K562 (cell line): ENCODE measurements at regions not wholly inside any gene's neighbourhood (a gene's known extent, or its start where the extent isn't known, plus 50 kb on each side); places are given as distances from the start of the nearest gene placed in this dataset.

ENCODE experiments used
- CEBPB ChIP-seq: fragments of 450-650 bp; IDR thresholded peaks from 2 replicates; pipeline ENCODE4 v1.6.1; 2016; ENCODE audit warnings: missing genetic modification characterization, missing compliant biosample characterization
- CHD7 ChIP-seq: fragments of 200-600 bp; sonication (generic); IDR thresholded peaks from one replicate; pipeline ENCODE4 v1.6.1; 2012; ENCODE audit warnings: mild to moderate bottlenecking, low read depth, low read length, inconsistent platforms
- E2F6 ChIP-seq, 2 experiments: IDR thresholded peaks; 2 replicates each; pipeline ENCODE4 v1.6.1; 2011; ENCODE audit warnings: borderline replicate concordance in 1 of 2, control low read depth in 1 of 2, low read depth in 1 of 2, low read length in 1 of 2, mild to moderate bottlenecking in 1 of 2, mixed read lengths in 1 of 2, moderate library complexity in 1 of 2; ENCODE audit not compliant: insufficient read depth in 1 of 2, insufficient read length in 1 of 2, poor library complexity in 1 of 2, severe bottlenecking in 1 of 2; ENCODE audit errors: extremely low read depth in 1 of 2
- FIP1L1 ChIP-seq: fragments of 200-400 bp; formaldehyde crosslinking; IDR thresholded peaks from 2 replicates; pipeline ENCODE4 v1.6.1; 2018; ENCODE audit warnings: mild to moderate bottlenecking, low read depth, low read length; ENCODE audit not compliant: poor library complexity, severe bottlenecking
- HES1 ChIP-seq: fragments of 450-650 bp; IDR thresholded peaks from 2 replicates; pipeline ENCODE4 v1.6.1; 2016; ENCODE audit warnings: low read depth, mild to moderate bottlenecking, moderate library complexity
- HNRNPL ChIP-seq: fragments of 200-400 bp; formaldehyde crosslinking; IDR thresholded peaks from 2 replicates; pipeline ENCODE4 v1.6.1; 2017; ENCODE audit warnings: low read depth, mild to moderate bottlenecking, low read length
- MAFF ChIP-seq: IDR thresholded peaks from 2 replicates; pipeline ENCODE4 v1.6.1; 2012; ENCODE audit warnings: low read length, improper control_type of control experiment
- MAZ ChIP-seq, 2 experiments: fragments of 450-650 bp in 1 of 2; sonication (generic) in 1 of 2; formaldehyde crosslinking; IDR thresholded peaks in 1 of 2; conservative IDR thresholded peaks in 1 of 2; 2 replicates each; pipeline versions ENCODE4 v1.4.0 to v1.5.0; 2020; ENCODE audit warnings: mild to moderate bottlenecking in 1 of 2, missing genetic modification reagents in 1 of 2
- NFE2 ChIP-seq: IDR thresholded peaks from 2 replicates; pipeline ENCODE4 v1.6.1; 2014; ENCODE audit warnings: antibody characterized with exemption, low read depth
- SRSF9 ChIP-seq: fragments of 200-400 bp; formaldehyde crosslinking; IDR thresholded peaks from 2 replicates; pipeline ENCODE4 v1.6.1; 2017; ENCODE audit warnings: low read depth, low read length, borderline replicate concordance
- STAG1 ChIP-seq: sonication (generic); formaldehyde crosslinking; IDR thresholded peaks from 2 replicates; pipeline ENCODE4 v1.5.0; 2020; ENCODE audit warnings: missing genetic modification reagents, borderline replicate concordance
- ZBTB43 ChIP-seq: sonication (generic); formaldehyde crosslinking; IDR thresholded peaks from 2 replicates; pipeline ENCODE4 v1.8.0; 2023; ENCODE audit warnings: mild to moderate bottlenecking, missing genetic modification reagents
- ZNF263 ChIP-seq: sonication (generic); formaldehyde crosslinking; IDR thresholded peaks from 2 replicates; pipeline ENCODE4 v1.8.0; 2022; ENCODE audit warnings: mild to moderate bottlenecking, missing genetic modification reagents, borderline replicate concordance

GRCh38 chr1:115473986-115474565 is 136.0 kb upstream of the NGF start (continued):
- TF ChIP-seq E2F6 (IDR thresholded peaks at IDR 0.05; ENCODE audit: borderline replicate concordance in 1 of 2, extremely low read depth in 1 of 2, insufficient read depth in 1 of 2, insufficient read length in 1 of 2, low read depth in 1 of 2, low read length in 1 of 2, poor library complexity in 1 of 2, severe bottlenecking in 1 of 2) (no peak), CEBPB (tag) (no peak), ZNF263 (CRISPR knock-in tag) (no peak), ZBTB43 (CRISPR knock-in tag) (no peak), HNRNPL (no peak), STAG1 (no peak), MAZ (CRISPR knock-in tag; conservative IDR thresholded peaks at IDR 0.05 in 1 of 2, IDR thresholded peaks at IDR 0.05 in 1 of 2) (no peak), CHD7 (no peak), FIP1L1 (no peak), MAFF (no peak), HES1 (no peak), NFE2 (no peak), SRSF9 (no peak)
